DOHH2 (cell line): ENCODE measurements at regions not wholly inside any gene's neighbourhood (a gene's known extent, or its start where the extent isn't known, plus 50 kb on each side); places are given as distances from the start of the nearest gene placed in this dataset.

Experiments used
- CTCF ChIP-seq: fragments of 200-600 bp; sonication (generic); IDR thresholded peaks from one replicate; pipeline ENCODE4 v1.5.1; 2014; ENCODE audit warnings: antibody characterized with exemption, mild to moderate bottlenecking, low read depth, low read length; ENCODE audit not compliant: poor library complexity, severe bottlenecking
- EZH2phosphoT487 ChIP-seq: fragments of 200-600 bp; sonication (generic); IDR thresholded peaks from 2 replicates; pipeline ENCODE4 v1.6.1; 2017; ENCODE audit warnings: borderline replicate concordance, mild to moderate bottlenecking, antibody characterized with exemption, low read length, moderate library complexity, mixed read lengths

- TF ChIP-seq CTCF = no peak
- TF ChIP-seq EZH2phosphoT487 = no peak
Measured at GRCh38 chr14:62062645-62063044, 300.4 kb downstream of the SNAPC1 start.
